A673 (cell line): ENCODE measurements at regions not wholly inside any gene's neighbourhood (a gene's known extent, or its start where the extent isn't known, plus 50 kb on each side); places are given as distances from the start of the nearest gene placed in this dataset.

Source experiments
- CTCF ChIP-seq: fragments of 300-800, 200-600 bp; sonication (generic); conservative IDR thresholded peaks from 2 replicates; pipeline ENCODE4 v1.5.1; 2017; ENCODE audit warnings: low read depth, mild to moderate bottlenecking, antibody characterized with exemption, low read length, moderate library complexity, mixed read lengths
- EZH2 ChIP-seq: fragments of 200-600 bp; sonication (generic); IDR thresholded peaks from 2 replicates; pipeline ENCODE4 v1.6.1; 2017; ENCODE audit warnings: borderline replicate concordance, low read depth, mild to moderate bottlenecking, mixed read lengths, antibody characterized with exemption, low read length; ENCODE audit not compliant: poor library complexity, severe bottlenecking

GRCh38 chr2:187057466-187057865 lies 208.5 kb upstream of the ZSWIM2 start:
- TF ChIP-seq CTCF (no peak), EZH2 (no peak)
